Esophagus muscularis mucosa (tissue), 4 donors: ENCODE measurements at regions not wholly inside any gene's neighbourhood (a gene's known extent, or its start where the extent isn't known, plus 50 kb on each side); places are given as distances from the start of the nearest gene placed in this dataset.

Experiments
- DNase-seq: peaks from one replicate; pipeline ENCODE4 v3.0.0-alpha.2; 2017; ENCODE audit errors: extremely low spot score
- H3K27ac ChIP-seq, 4 donors: fragments of 200-600 bp; sonication (generic); replicated peaks in 1 of 4; 1 replicate in 3 of 4; 2 replicates in 1 of 4; pipeline ENCODE4 v1.5.1; 2016 to 2019; ENCODE audit warnings: mild to moderate bottlenecking in 1 of 4
- H3K27me3 ChIP-seq, 4 donors: fragments of 200-600 bp; sonication (generic); one replicate each; pipeline versions ENCODE4 v1.5.1 to v1.6.0; 2016 to 2019
- H3K36me3 ChIP-seq, 4 donors: fragments of 200-600 bp; sonication (generic); one replicate each; pipeline ENCODE4 v1.5.1; 2016 to 2019
- H3K4me1 ChIP-seq, 4 donors: fragments of 200-600 bp; sonication (generic); one replicate each; pipeline ENCODE4 v1.5.1; 2016 to 2019
- H3K4me3 ChIP-seq, 4 donors: fragments of 200-600 bp; sonication (generic); 1 replicate in 2 of 4; 2 replicates in 2 of 4; pipeline ENCODE4 v1.5.1; 2016 to 2019; ENCODE audit warnings: mild to moderate bottlenecking in 4 of 4, moderate library complexity in 1 of 4
- H3K9me3 ChIP-seq, 4 donors: fragments of 200-600 bp; sonication (generic); 1 replicate in 3 of 4; 2 replicates in 1 of 4; pipeline ENCODE4 v1.5.1; 2016 to 2019
- CTCF ChIP-seq, 3 experiments: fragments of 200-600 bp in 2 of 3; fragments of 450-650 bp in 1 of 3; sonication (generic) in 2 of 3; IDR thresholded peaks; one replicate each; pipeline ENCODE4 v1.5.1; 2017 to 2019; ENCODE audit warnings: antibody characterized with exemption in 3 of 3, mild to moderate bottlenecking in 2 of 3, moderate library complexity in 1 of 3
- EP300 ChIP-seq: sonication (generic); formaldehyde crosslinking; IDR thresholded peaks from one replicate; pipeline ENCODE4 v1.6.1; 2017; ENCODE audit warnings: antibody characterized with exemption
- POLR2A ChIP-seq: fragments of 450-650 bp; IDR thresholded peaks from one replicate; pipeline ENCODE4 v1.6.1; 2017; ENCODE audit warnings: antibody characterized with exemption, moderate library complexity, mild to moderate bottlenecking, low read depth
- POLR2AphosphoS5 ChIP-seq, 2 donors: sonication (generic); formaldehyde crosslinking; IDR thresholded peaks; one replicate each; pipeline ENCODE4 v1.6.1; 2017; ENCODE audit warnings: antibody characterized with exemption in 2 of 2
- WGBS: methylation state at CpG from one replicate; pipeline ENCODE4 v1.1.5; 2018; 5-methylcytosine and 5-hydroxymethylcytosine counted together
- intact Hi-C: fragments of 100-400 bp; cut with DNase I; formaldehyde crosslinking; loops from one replicate; pipeline ENCODE4 v1.15.1; 2023

- peaks cover 0 to 3% (median 0%) of the 10 kb centered on the region in 4 donors for H3K4me1 ChIP-seq
- intact Hi-C loops, result no loop called here
- no peak for TF ChIP-seq CTCF (IDR thresholded peaks at IDR 0.05)
- TF ChIP-seq POLR2A, result no peak
- no peak for TF ChIP-seq POLR2AphosphoS5 (IDR thresholded peaks at IDR 0.05)
- no peak for TF ChIP-seq EP300
- H3K4me3 ChIP-seq, result no peak overlapping the region
- 54% methylated on average over 2 of the region's 2 CpGs for WGBS
- H3K36me3 ChIP-seq, result no peaks in the 10 kb centered on the region
- no peak overlapping the region for H3K27ac ChIP-seq
- no peaks in the 10 kb centered on the region for H3K27me3 ChIP-seq
- no peak for DNase-seq
- no peaks in the 10 kb centered on the region for H3K9me3 ChIP-seq
Measured at GRCh38 chr5:110951373-110951791, 120.1 kb upstream of the TSLP start.

- Histone ChIP-seq H3K27me3 (no peaks in the 10 kb centered on the region), H3K4me3 (no peak overlapping the region), H3K36me3 (no peaks in the 10 kb centered on the region), H3K27ac (no peak overlapping the region), H3K9me3 (no peaks in the 10 kb centered on the region), H3K4me1 (no peaks in the 10 kb centered on the region)
- intact Hi-C loops, result no loop called here
- DNase-seq, result no peak
- 59% methylated on average over 4 of the region's 20 CpGs for WGBS
- TF ChIP-seq CTCF (IDR thresholded peaks at IDR 0.05), result no peak
- TF ChIP-seq EP300, result no peak
Measured at GRCh38 chr5:110956280-110956912, 115.1 kb upstream of the TSLP start.

- intact Hi-C loops, result no loop called here
- H3K4me1 ChIP-seq, result no peaks in the 10 kb centered on the region
- WGBS, result 76% methylated on average over 8 of the region's 12 CpGs
- H3K27ac ChIP-seq, result no peak overlapping the region
- no peaks in the 10 kb centered on the region for H3K9me3 ChIP-seq
- no peak for TF ChIP-seq EP300
- TF ChIP-seq CTCF (IDR thresholded peaks at IDR 0.05), result no peak
- no peak for TF ChIP-seq POLR2A
- TF ChIP-seq POLR2AphosphoS5 (IDR thresholded peaks at IDR 0.05), result no peak
- no peaks in the 10 kb centered on the region for H3K27me3 ChIP-seq
- H3K36me3 ChIP-seq, result no peaks in the 10 kb centered on the region
- no peak overlapping the region for H3K4me3 ChIP-seq
- DNase-seq, result no peak
Measured at GRCh38 chr5:110956913-110957813, 114.3 kb upstream of the TSLP start.

GRCh38 chr5:110957934-110958333, 113.6 kb upstream of the TSLP start:
- no peak for TF ChIP-seq POLR2A
- DNase-seq, result no peak
- WGBS, result 68% methylated on average over 2 of the region's 2 CpGs
- Histone ChIP-seq H3K4me1 (no peaks in the 10 kb centered on the region), H3K36me3 (no peaks in the 10 kb centered on the region), H3K4me3 (no peak overlapping the region), H3K9me3 (no peaks in the 10 kb centered on the region), H3K27me3 (no peaks in the 10 kb centered on the region), H3K27ac (no peak overlapping the region)
- intact Hi-C loops, result no loop called here

- no peaks in the 10 kb centered on the region for H3K27me3 ChIP-seq
- DNase-seq, result no peak
- H3K4me3 ChIP-seq, result no peak overlapping the region
- peaks cover 3 to 18% (median 7%) of the 10 kb centered on the region in 4 donors for H3K4me1 ChIP-seq
- no peak for TF ChIP-seq CTCF (IDR thresholded peaks at IDR 0.05)
- no peak for TF ChIP-seq POLR2A
- TF ChIP-seq EP300, result no peak
- no peak for TF ChIP-seq POLR2AphosphoS5 (IDR thresholded peaks at IDR 0.05)
- H3K27ac ChIP-seq, result no peak overlapping the region
- no peaks in the 10 kb centered on the region for H3K9me3 ChIP-seq
- WGBS, result 80% methylated on average over 3 of the region's 3 CpGs
- no peaks in the 10 kb centered on the region for H3K36me3 ChIP-seq
- intact Hi-C loops, result no loop called here
Measured at GRCh38 chr5:110963495-110963894, 108.0 kb upstream of the TSLP start.
